ENCODE measurements at regions not wholly inside any gene's neighbourhood (a gene's known extent, or its start where the extent isn't known, plus 50 kb on each side); places are given as distances from the start of the nearest gene placed in this dataset.
"Not testable (repeated sequence)": the region's sequence is repeated elsewhere in the genome, so short reads cannot be mapped to it uniquely, and the experiment has no call there.

- intact Hi-C loops (cut with DNase I; ENCODE audit: low total_unique reads), result no loop called here
- Histone ChIP-seq H3K27ac (no peak overlapping the region), H3K27me3 (no peaks in the 10 kb centered on the region), H3K4me3 (no peak overlapping the region), H3K36me3 (no peaks in the 10 kb centered on the region), H3K9me3 (peaks cover 0 to 16% of the 10 kb centered on the region in 2 donors), H3K4me1 (no peaks in the 10 kb centered on the region)
- TF ChIP-seq POLR2AphosphoS5 (IDR thresholded peaks at IDR 0.05) (no peak), CTCF (IDR thresholded peaks at IDR 0.05) (no peak), POLR2A (IDR thresholded peaks at IDR 0.05) (no peak)
- no peak for DNase-seq (ENCODE audit: low spot score in 2 of 2)
Observed at GRCh38 chr1:121586369-121587229, 401.8 kb downstream of the SRGAP2C start.

GRCh38 chr1:121587230-121587569 is 402.4 kb downstream of the SRGAP2C start:
- intact Hi-C loops (cut with DNase I; ENCODE audit: low total_unique reads), result no loop called here
- Histone ChIP-seq H3K27me3 (no peaks in the 10 kb centered on the region), H3K4me1 (no peaks in the 10 kb centered on the region), H3K27ac (no peak overlapping the region), H3K4me3 (no peak overlapping the region), H3K9me3 (peaks cover 0 to 10% of the 10 kb centered on the region in 2 donors), H3K36me3 (no peaks in the 10 kb centered on the region)
- TF ChIP-seq POLR2AphosphoS5 (IDR thresholded peaks at IDR 0.05) (no peak), POLR2A (IDR thresholded peaks at IDR 0.05) (no peak), CTCF (IDR thresholded peaks at IDR 0.05) (no peak)
- DNase-seq (ENCODE audit: low spot score in 2 of 2), result no peak

DNA sequence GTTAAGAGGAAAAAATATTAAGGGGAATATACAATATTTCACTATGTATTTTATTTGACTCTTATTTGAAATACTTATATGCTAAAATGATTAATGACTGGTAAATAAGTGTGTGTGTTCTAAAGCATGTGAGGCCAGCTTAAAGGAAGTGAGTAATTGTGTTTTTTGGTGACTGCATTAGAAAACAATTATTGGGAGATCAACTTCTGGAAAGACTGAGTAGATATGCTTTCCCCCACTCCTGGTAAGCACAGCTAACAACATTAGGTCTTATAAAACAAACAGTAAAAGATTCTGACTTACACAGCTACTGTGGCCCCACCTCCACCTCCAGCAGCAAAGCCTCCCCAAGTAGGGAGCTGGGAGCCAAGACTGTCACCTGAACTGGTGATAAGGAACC is 403.0 kb downstream of the SRGAP2C start:
- no peak for DNase-seq (ENCODE audit: low spot score in 2 of 2)
- Histone ChIP-seq H3K9me3 (peaks cover 0 to 4% of the 10 kb centered on the region in 2 donors), H3K27me3 (no peaks in the 10 kb centered on the region), H3K36me3 (no peaks in the 10 kb centered on the region), H3K4me3 (no peak overlapping the region), H3K27ac (no peak overlapping the region), H3K4me1 (no peaks in the 10 kb centered on the region)
- intact Hi-C loops (cut with DNase I; ENCODE audit: low total_unique reads), result no loop called here
- TF ChIP-seq CTCF (IDR thresholded peaks at IDR 0.05), result no peak
- no peak for TF ChIP-seq POLR2AphosphoS5 (IDR thresholded peaks at IDR 0.05)
- TF ChIP-seq POLR2A (IDR thresholded peaks at IDR 0.05), result no peak

DNA sequence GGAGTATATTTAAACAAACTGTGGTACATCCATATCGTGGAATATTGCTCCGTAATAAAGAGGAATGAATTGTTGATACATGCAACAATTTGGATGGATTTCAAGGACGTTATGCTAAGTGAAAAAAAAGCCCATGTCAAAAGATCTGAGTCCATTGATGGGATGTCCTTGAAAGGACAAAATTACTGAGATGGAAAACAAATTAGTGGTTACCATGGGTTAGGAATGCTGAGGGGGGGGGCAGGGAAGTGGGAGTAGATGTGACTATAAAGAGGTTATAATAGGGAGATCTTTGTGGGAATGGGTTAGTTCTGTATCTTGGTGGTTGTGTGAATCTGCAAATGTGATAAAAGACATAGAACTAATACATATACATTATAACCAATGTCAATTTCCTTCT is 409.3 kb downstream of the SRGAP2C start:
- intact Hi-C loops (cut with DNase I; ENCODE audit: low total_unique reads), result no loop called here
- no peaks in the 10 kb centered on the region for H3K4me1 ChIP-seq
- TF ChIP-seq POLR2A (IDR thresholded peaks at IDR 0.05), result no peak
- TF ChIP-seq CTCF (IDR thresholded peaks at IDR 0.05), result no peak
- TF ChIP-seq POLR2AphosphoS5 (IDR thresholded peaks at IDR 0.05), result no peak
- no peak for DNase-seq (ENCODE audit: low spot score in 2 of 2)
- H3K27ac ChIP-seq, result no peak overlapping the region
- H3K36me3 ChIP-seq, result no peaks in the 10 kb centered on the region
- no peak overlapping the region for H3K4me3 ChIP-seq
- no peaks in the 10 kb centered on the region for H3K9me3 ChIP-seq
- no peaks in the 10 kb centered on the region for H3K27me3 ChIP-seq

- Histone ChIP-seq H3K4me1 (no peaks in the 10 kb centered on the region), H3K9me3 (no peaks in the 10 kb centered on the region), H3K27ac (no peak overlapping the region), H3K4me3 (no peak overlapping the region), H3K27me3 (no peaks in the 10 kb centered on the region), H3K36me3 (no peaks in the 10 kb centered on the region)
- intact Hi-C loops (cut with DNase I; ENCODE audit: low total_unique reads), result no loop called here
- TF ChIP-seq POLR2AphosphoS5 (IDR thresholded peaks at IDR 0.05), result no peak
- no peak for TF ChIP-seq CTCF (IDR thresholded peaks at IDR 0.05)
- no peak for TF ChIP-seq POLR2A (IDR thresholded peaks at IDR 0.05)
- no peak for DNase-seq (ENCODE audit: low spot score in 2 of 2)
Observed at GRCh38 chr1:121595089-121595488, 410.3 kb downstream of the SRGAP2C start.

- H3K9me3 ChIP-seq; H3K27ac ChIP-seq; H3K4me1 ChIP-seq; intact Hi-C loops (cut with DNase I; ENCODE audit: low total_unique reads); H3K4me3 ChIP-seq; H3K27me3 ChIP-seq; H3K36me3 ChIP-seq; DNase-seq (ENCODE audit: low spot score in 2 of 2): not testable (repeated sequence)
Observed at GRCh38 chr1:121604843-121605444, 420.2 kb downstream of the SRGAP2C start.

DNA sequence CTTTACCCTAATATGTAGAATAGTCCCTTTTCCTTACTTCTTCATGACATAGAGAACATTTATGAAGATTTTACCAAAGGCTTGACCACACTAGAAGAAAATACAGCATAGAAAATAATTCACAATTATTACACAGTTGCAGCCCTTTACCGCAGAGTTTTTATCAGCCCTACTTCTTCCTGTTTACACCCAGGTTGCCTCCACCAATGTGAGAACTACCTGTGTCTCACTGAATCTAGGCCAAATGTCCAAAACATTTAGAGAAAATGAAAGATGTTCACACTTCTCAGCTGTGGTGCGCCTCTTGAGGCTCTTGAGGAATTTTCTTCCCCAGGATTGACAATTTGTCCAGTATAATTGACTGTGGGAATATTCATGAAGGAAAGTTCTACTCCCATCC is 422.7 kb downstream of the SRGAP2C start:
- H3K27ac ChIP-seq; H3K27me3 ChIP-seq; intact Hi-C loops (cut with DNase I; ENCODE audit: low total_unique reads); H3K36me3 ChIP-seq; H3K4me1 ChIP-seq; DNase-seq (ENCODE audit: low spot score in 2 of 2); H3K4me3 ChIP-seq; H3K9me3 ChIP-seq: not testable (repeated sequence)

Measured in breast epithelium (tissue), 4 donors.